ENCODE measurements at regions not wholly inside any gene's neighbourhood (a gene's known extent, or its start where the extent isn't known, plus 50 kb on each side); places are given as distances from the start of the nearest gene placed in this dataset.

- Mint-ChIP-seq H3K4me1 (ENCODE audit: unreplicated experiment) (peaks cover 10% of the 10 kb centered on the region), H3K27ac (ENCODE audit: unreplicated experiment) (no peak overlapping the region), H3K9me3 (ENCODE audit: unreplicated experiment) (no peaks in the 10 kb centered on the region), H3K4me3 (ENCODE audit: unreplicated experiment) (no peak overlapping the region), H3K27me3 (ENCODE audit: unreplicated experiment) (no peaks in the 10 kb centered on the region), H3K36me3 (ENCODE audit: low read depth, unreplicated experiment) (no peaks in the 10 kb centered on the region)
- DNase-seq (ENCODE audit: low spot score), result no peak
- TF ChIP-seq CTCF (IDR thresholded peaks at IDR 0.05; ENCODE audit: unreplicated experiment), result no peak
Measured at GRCh38 chr4:71240094-71240493, 98.7 kb upstream of the SLC4A4 start.

- Mint-ChIP-seq H3K27ac (ENCODE audit: unreplicated experiment) (no peak overlapping the region), H3K27me3 (ENCODE audit: unreplicated experiment) (no peaks in the 10 kb centered on the region), H3K9me3 (ENCODE audit: unreplicated experiment) (no peaks in the 10 kb centered on the region), H3K4me3 (ENCODE audit: unreplicated experiment) (no peak overlapping the region), H3K36me3 (ENCODE audit: low read depth, unreplicated experiment) (no peaks in the 10 kb centered on the region), H3K4me1 (ENCODE audit: unreplicated experiment) (peaks cover 6% of the 10 kb centered on the region)
- DNase-seq (ENCODE audit: low spot score), result no peak
- no peak for TF ChIP-seq CTCF (IDR thresholded peaks at IDR 0.05; ENCODE audit: unreplicated experiment)
Measured at GRCh38 chr4:71241501-71242288, 97.1 kb upstream of the SLC4A4 start.

GRCh38 chr4:71243091-71243833 lies 95.6 kb upstream of the SLC4A4 start:
- H3K27me3 Mint-ChIP-seq (ENCODE audit: unreplicated experiment), result no peaks in the 10 kb centered on the region
- H3K9me3 Mint-ChIP-seq (ENCODE audit: unreplicated experiment), result no peaks in the 10 kb centered on the region
- TF ChIP-seq CTCF (IDR thresholded peaks at IDR 0.05; ENCODE audit: unreplicated experiment), result no peak
- no peak overlapping the region for H3K27ac Mint-ChIP-seq (ENCODE audit: unreplicated experiment)
- DNase-seq (ENCODE audit: low spot score), result no peak
- peaks cover 12% of the 10 kb centered on the region for H3K4me1 Mint-ChIP-seq (ENCODE audit: unreplicated experiment)
- no peak overlapping the region for H3K4me3 Mint-ChIP-seq (ENCODE audit: unreplicated experiment)
- H3K36me3 Mint-ChIP-seq (ENCODE audit: low read depth, unreplicated experiment), result no peaks in the 10 kb centered on the region

GRCh38 chr4:71247706-71248105 lies 91.1 kb upstream of the SLC4A4 start:
- H3K27me3 Mint-ChIP-seq (ENCODE audit: unreplicated experiment), result peaks cover 2% of the 10 kb centered on the region
- no peak for DNase-seq (ENCODE audit: low spot score)
- TF ChIP-seq CTCF (IDR thresholded peaks at IDR 0.05; ENCODE audit: unreplicated experiment), result no peak
- H3K9me3 Mint-ChIP-seq (ENCODE audit: unreplicated experiment), result no peaks in the 10 kb centered on the region
- no peak overlapping the region for H3K27ac Mint-ChIP-seq (ENCODE audit: unreplicated experiment)
- no peaks in the 10 kb centered on the region for H3K36me3 Mint-ChIP-seq (ENCODE audit: low read depth, unreplicated experiment)
- H3K4me3 Mint-ChIP-seq (ENCODE audit: unreplicated experiment), result no peak overlapping the region
- H3K4me1 Mint-ChIP-seq (ENCODE audit: unreplicated experiment), result peaks cover 14% of the 10 kb centered on the region

GRCh38 chr4:71251261-71251660 lies 87.6 kb upstream of the SLC4A4 start:
- Mint-ChIP-seq H3K27me3 (ENCODE audit: unreplicated experiment) (peaks cover 4% of the 10 kb centered on the region), H3K27ac (ENCODE audit: unreplicated experiment) (no peak overlapping the region), H3K36me3 (ENCODE audit: low read depth, unreplicated experiment) (no peaks in the 10 kb centered on the region), H3K4me3 (ENCODE audit: unreplicated experiment) (no peak overlapping the region), H3K4me1 (ENCODE audit: unreplicated experiment) (peaks cover 29% of the 10 kb centered on the region), H3K9me3 (ENCODE audit: unreplicated experiment) (no peaks in the 10 kb centered on the region)
- no peak for TF ChIP-seq CTCF (IDR thresholded peaks at IDR 0.05; ENCODE audit: unreplicated experiment)
- DNase-seq (ENCODE audit: low spot score), result no peak

All from endothelial cell (in vitro differentiated cells).